SK-N-MC (cell line): ENCODE measurements at regions not wholly inside any gene's neighbourhood (a gene's known extent, or its start where the extent isn't known, plus 50 kb on each side); places are given as distances from the start of the nearest gene placed in this dataset.

ENCODE experiments used
- DNase-seq: peaks from one replicate; pipeline ENCODE4 v3.0.0-alpha.2; 2011; ENCODE audit warnings: low read depth, low spot score
- H3K27ac ChIP-seq: fragments of 200-600 bp; sonication (generic); 2 replicates; pipeline ENCODE4 v1.5.1; 2016; ENCODE audit warnings: mixed run types
- H3K36me3 ChIP-seq: fragments of 200-600 bp; sonication (generic); 2 replicates; pipeline ENCODE4 v1.6.1; 2017; ENCODE audit warnings: antibody characterized with exemption, low read length, mixed read lengths; ENCODE audit not compliant: insufficient read depth
- H3K4me3 ChIP-seq: fragments of 200-600 bp; sonication (generic); 2 replicates; pipeline ENCODE4 v1.5.1; 2016
- H3K9ac ChIP-seq: fragments of 200-600 bp; sonication (generic); 2 replicates; pipeline ENCODE4 v1.8.0; 2017; ENCODE audit warnings: mixed run types, mixed read lengths; ENCODE audit not compliant: insufficient read length
- H3K9me3 ChIP-seq: fragments of 200-600 bp; sonication (generic); 2 replicates; pipeline ENCODE4 v1.6.1; 2017; ENCODE audit warnings: low read depth, mild to moderate bottlenecking, antibody characterized with exemption, low read length, moderate library complexity, mixed read lengths
- EZH2 ChIP-seq: fragments of 200-600 bp; sonication (generic); IDR thresholded peaks from one replicate; pipeline ENCODE4 v1.6.1; 2017; ENCODE audit warnings: antibody characterized with exemption
- FOXP2 ChIP-seq: optimal IDR thresholded peaks from 2 replicates; pipeline ENCODE3; 2011; ENCODE audit warnings: mild to moderate bottlenecking, moderate library complexity; ENCODE audit not compliant: insufficient read depth; ENCODE audit errors: extremely low read length, control extremely low read depth
- POLR2AphosphoS5 ChIP-seq: IDR thresholded peaks from 2 replicates; pipeline ENCODE4 v1.6.1; 2012; ENCODE audit warnings: mild to moderate bottlenecking, low read depth, low read length, borderline replicate concordance

- no peak for TF ChIP-seq FOXP2
- no peak for TF ChIP-seq POLR2AphosphoS5
- no peak for TF ChIP-seq EZH2
- H3K9me3 ChIP-seq, result no peaks in the 10 kb centered on the region
- no peak overlapping the region for H3K27ac ChIP-seq
- H3K4me3 ChIP-seq, result no peak overlapping the region
- no peak overlapping the region for H3K9ac ChIP-seq
- H3K36me3 ChIP-seq, result no peaks in the 10 kb centered on the region
- no peak for DNase-seq
Measured at GRCh38 chr13:34655554-34655953, 286.5 kb upstream of the NBEA start.

GRCh38 chr13:34657716-34658115 lies 284.4 kb upstream of the NBEA start:
- no peak for DNase-seq

GRCh38 chr13:34667286-34668218 lies 274.5 kb upstream of the NBEA start:
- DNase-seq, result no peak
- no peak for TF ChIP-seq FOXP2
- no peak for TF ChIP-seq POLR2AphosphoS5
- TF ChIP-seq EZH2, result no peak

More at GRCh38 chr13:34657716-34658115, 284.4 kb upstream of the NBEA start:
- no peak overlapping the region for H3K4me3 ChIP-seq
- no peaks in the 10 kb centered on the region for H3K9me3 ChIP-seq
- TF ChIP-seq EZH2 (no peak), FOXP2 (no peak), POLR2AphosphoS5 (no peak)
- no peaks in the 10 kb centered on the region for H3K36me3 ChIP-seq
- H3K27ac ChIP-seq, result no peak overlapping the region
- no peak overlapping the region for H3K9ac ChIP-seq

GRCh38 chr13:34671137-34671536 lies 270.9 kb upstream of the NBEA start:
- Histone ChIP-seq H3K36me3 (no peaks in the 10 kb centered on the region), H3K9me3 (no peaks in the 10 kb centered on the region), H3K4me3 (no peak overlapping the region), H3K9ac (no peak overlapping the region), H3K27ac (no peak overlapping the region)
- DNase-seq, result no peak
- TF ChIP-seq EZH2 (no peak), FOXP2 (no peak), POLR2AphosphoS5 (no peak)

More at GRCh38 chr13:34667286-34668218, 274.5 kb upstream of the NBEA start:
- Histone ChIP-seq H3K9me3 (no peaks in the 10 kb centered on the region), H3K36me3 (no peaks in the 10 kb centered on the region), H3K4me3 (no peak overlapping the region), H3K27ac (no peak overlapping the region), H3K9ac (no peak overlapping the region)

- H3K36me3 ChIP-seq, result no peaks in the 10 kb centered on the region
- DNase-seq, result no peak
- no peak for TF ChIP-seq POLR2AphosphoS5
- no peak for TF ChIP-seq FOXP2
- TF ChIP-seq EZH2, result no peak
- H3K4me3 ChIP-seq, result no peak overlapping the region
- no peaks in the 10 kb centered on the region for H3K9me3 ChIP-seq
- no peak overlapping the region for H3K27ac ChIP-seq
- H3K9ac ChIP-seq, result no peak overlapping the region
Measured at GRCh38 chr13:34672631-34673030, 269.4 kb upstream of the NBEA start.

GRCh38 chr13:34675626-34676025 lies 266.4 kb upstream of the NBEA start:
- H3K36me3 ChIP-seq, result no peaks in the 10 kb centered on the region
- no peak overlapping the region for H3K27ac ChIP-seq
- H3K9ac ChIP-seq, result no peak overlapping the region
- no peak for DNase-seq
- H3K9me3 ChIP-seq, result no peaks in the 10 kb centered on the region
- H3K4me3 ChIP-seq, result no peak overlapping the region
- no peak for TF ChIP-seq FOXP2
- TF ChIP-seq EZH2, result no peak
- TF ChIP-seq POLR2AphosphoS5, result no peak

GRCh38 chr13:34678154-34678553 lies 263.9 kb upstream of the NBEA start:
- no peaks in the 10 kb centered on the region for H3K36me3 ChIP-seq
- no peak overlapping the region for H3K4me3 ChIP-seq
- no peaks in the 10 kb centered on the region for H3K9me3 ChIP-seq
- no peak overlapping the region for H3K9ac ChIP-seq
- no peak for DNase-seq
- TF ChIP-seq FOXP2 (no peak), POLR2AphosphoS5 (no peak), EZH2 (no peak)
- H3K27ac ChIP-seq, result no peak overlapping the region

- no peak overlapping the region for H3K27ac ChIP-seq
- H3K36me3 ChIP-seq, result no peaks in the 10 kb centered on the region
- H3K9ac ChIP-seq, result no peak overlapping the region
- DNase-seq, result no peak
- H3K4me3 ChIP-seq, result no peak overlapping the region
- no peak for TF ChIP-seq EZH2
- no peak for TF ChIP-seq FOXP2
- no peak for TF ChIP-seq POLR2AphosphoS5
- no peaks in the 10 kb centered on the region for H3K9me3 ChIP-seq
Measured at GRCh38 chr13:34681405-34681955, 260.6 kb upstream of the NBEA start.

- TF ChIP-seq EZH2, result no peak
- no peak for TF ChIP-seq FOXP2
- no peak for TF ChIP-seq POLR2AphosphoS5
- Histone ChIP-seq H3K9ac (no peak overlapping the region), H3K36me3 (no peaks in the 10 kb centered on the region), H3K4me3 (no peak overlapping the region), H3K27ac (no peak overlapping the region), H3K9me3 (no peaks in the 10 kb centered on the region)
- DNase-seq, result no peak
Measured at GRCh38 chr13:34695063-34695462, 247.0 kb upstream of the NBEA start.
